Breast epithelium (tissue), 4 donors: ENCODE measurements at regions not wholly inside any gene's neighbourhood (a gene's known extent, or its start where the extent isn't known, plus 50 kb on each side); places are given as distances from the start of the nearest gene placed in this dataset.

Experiments
- DNase-seq, 2 donors: peaks; one replicate each; pipeline ENCODE4 v3.0.0-alpha.2; 2019; ENCODE audit warnings: low spot score in 2 of 2
- H3K27ac ChIP-seq, 2 donors: fragments of 200-600 bp; sonication (generic) in 1 of 2; one replicate each; pipeline ENCODE4 v1.5.1; 2016 to 2019; ENCODE audit warnings: mild to moderate bottlenecking in 1 of 2
- H3K27me3 ChIP-seq, 2 donors: fragments of 200-600 bp; sonication (generic) in 1 of 2; one replicate each; pipeline versions ENCODE4 v1.5.1 to v1.6.0; 2017 to 2019; ENCODE audit warnings: control low read depth in 1 of 2, mild to moderate bottlenecking in 1 of 2
- H3K36me3 ChIP-seq: fragments of 200-600 bp; one replicate; pipeline ENCODE4 v1.5.1; 2019
- H3K4me1 ChIP-seq, 2 donors: fragments of 200-600 bp; sonication (generic); one replicate each; pipeline ENCODE4 v1.5.1; 2016 to 2019; ENCODE audit warnings: control low read depth in 1 of 2
- H3K4me3 ChIP-seq, 3 donors: fragments of 200-600 bp; sonication (generic); 1 replicate in 2 of 3; 2 replicates in 1 of 3; pipeline ENCODE4 v1.5.1; 2016 to 2019; ENCODE audit warnings: mild to moderate bottlenecking in 3 of 3, moderate library complexity in 2 of 3
- H3K9me3 ChIP-seq, 2 donors: fragments of 200-600 bp; sonication (generic) in 1 of 2; one replicate each; pipeline ENCODE4 v1.5.1; 2016 to 2019; ENCODE audit warnings: control low read depth in 1 of 2
- POLR2A ChIP-seq: fragments of 450-650 bp; IDR thresholded peaks from one replicate; pipeline ENCODE4 v1.6.1; 2016; ENCODE audit warnings: antibody characterized with exemption, mild to moderate bottlenecking, moderate library complexity
- POLR2AphosphoS5 ChIP-seq, 3 donors: sonication (generic); formaldehyde crosslinking; IDR thresholded peaks; one replicate each; pipeline ENCODE4 v1.6.1; 2017; ENCODE audit warnings: antibody characterized with exemption in 3 of 3
- intact Hi-C: fragments of 100-400 bp; cut with DNase I; formaldehyde crosslinking; loops from one replicate; pipeline ENCODE4 v1.15.1; 2023; ENCODE audit warnings: low total_unique reads
- TF ChIP-seq, protein P1 (sequence below), 3 donors: fragments of 450-650 bp; IDR thresholded peaks; one replicate each; pipeline ENCODE4 v1.5.1; 2016 to 2017; ENCODE audit warnings: antibody characterized with exemption in 3 of 3, mild to moderate bottlenecking in 3 of 3, moderate library complexity in 3 of 3

DNA sequence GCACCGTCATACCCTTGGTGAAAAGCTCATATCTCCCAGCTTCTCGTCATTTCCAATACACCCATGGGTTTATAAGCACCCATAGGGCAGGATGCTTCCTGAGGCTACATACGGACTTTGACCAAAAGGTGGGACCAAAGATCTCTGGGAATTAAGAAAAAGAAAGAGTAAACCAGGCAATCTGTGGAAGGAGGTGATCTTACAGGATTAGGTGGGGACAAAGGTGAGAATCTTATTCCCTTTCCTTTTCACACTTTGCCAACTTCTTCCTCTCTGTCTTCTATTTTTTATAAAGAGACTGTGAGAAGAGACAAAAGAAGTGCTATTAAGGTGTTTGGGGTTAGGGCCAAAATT, 172.0 kb downstream of the DLEU7 start:
- TF ChIP-seq POLR2A, result no peak
- TF ChIP-seq, protein P1, sequence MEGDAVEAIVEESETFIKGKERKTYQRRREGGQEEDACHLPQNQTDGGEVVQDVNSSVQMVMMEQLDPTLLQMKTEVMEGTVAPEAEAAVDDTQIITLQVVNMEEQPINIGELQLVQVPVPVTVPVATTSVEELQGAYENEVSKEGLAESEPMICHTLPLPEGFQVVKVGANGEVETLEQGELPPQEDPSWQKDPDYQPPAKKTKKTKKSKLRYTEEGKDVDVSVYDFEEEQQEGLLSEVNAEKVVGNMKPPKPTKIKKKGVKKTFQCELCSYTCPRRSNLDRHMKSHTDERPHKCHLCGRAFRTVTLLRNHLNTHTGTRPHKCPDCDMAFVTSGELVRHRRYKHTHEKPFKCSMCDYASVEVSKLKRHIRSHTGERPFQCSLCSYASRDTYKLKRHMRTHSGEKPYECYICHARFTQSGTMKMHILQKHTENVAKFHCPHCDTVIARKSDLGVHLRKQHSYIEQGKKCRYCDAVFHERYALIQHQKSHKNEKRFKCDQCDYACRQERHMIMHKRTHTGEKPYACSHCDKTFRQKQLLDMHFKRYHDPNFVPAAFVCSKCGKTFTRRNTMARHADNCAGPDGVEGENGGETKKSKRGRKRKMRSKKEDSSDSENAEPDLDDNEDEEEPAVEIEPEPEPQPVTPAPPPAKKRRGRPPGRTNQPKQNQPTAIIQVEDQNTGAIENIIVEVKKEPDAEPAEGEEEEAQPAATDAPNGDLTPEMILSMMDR (IDR thresholded peaks at IDR 0.05), result no peak
- TF ChIP-seq POLR2AphosphoS5 (IDR thresholded peaks at IDR 0.05), result no peak
- H3K4me3 ChIP-seq, result no peak overlapping the region
- no peak for DNase-seq
- H3K9me3 ChIP-seq, result no peaks in the 10 kb centered on the region
- peaks cover 0 to 10% of the 10 kb centered on the region in 2 donors for H3K4me1 ChIP-seq
- intact Hi-C loops, result no loop called here
- no peaks in the 10 kb centered on the region for H3K36me3 ChIP-seq
- peak overlapping the region; percentile 11 to 38 for H3K27ac ChIP-seq
- H3K27me3 ChIP-seq, result no peaks in the 10 kb centered on the region

DNA sequence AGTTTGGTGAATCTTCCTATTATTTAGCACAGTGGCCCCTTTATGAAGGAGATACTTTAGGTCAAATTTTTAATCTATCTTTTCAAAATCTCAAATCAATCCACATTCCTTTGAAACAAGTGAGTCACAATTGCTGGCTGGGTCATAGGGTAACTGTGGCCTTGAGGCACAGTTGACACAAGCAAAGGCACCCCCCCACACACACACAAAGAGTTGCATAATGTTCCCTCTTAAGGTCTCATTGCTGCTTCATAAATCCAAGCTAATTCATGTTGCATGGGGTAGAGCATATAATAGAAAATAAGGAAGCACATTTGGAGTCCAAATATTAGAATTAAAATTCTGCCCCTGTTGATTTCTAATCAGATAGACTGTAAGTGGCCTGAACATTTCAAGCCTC, 171.5 kb downstream of the DLEU7 start:
- peak overlapping the region; percentile 11 to 38 for H3K27ac ChIP-seq
- TF ChIP-seq POLR2A, result no peak
- TF ChIP-seq, protein P1 (IDR thresholded peaks at IDR 0.05), result no peak
- TF ChIP-seq POLR2AphosphoS5 (IDR thresholded peaks at IDR 0.05), result no peak
- intact Hi-C loops, result no loop called here
- no peak for DNase-seq
- no peaks in the 10 kb centered on the region for H3K9me3 ChIP-seq
- H3K4me3 ChIP-seq, result no peak overlapping the region
- peaks cover 0 to 16% of the 10 kb centered on the region in 2 donors for H3K4me1 ChIP-seq
- no peaks in the 10 kb centered on the region for H3K27me3 ChIP-seq
- no peaks in the 10 kb centered on the region for H3K36me3 ChIP-seq

DNA sequence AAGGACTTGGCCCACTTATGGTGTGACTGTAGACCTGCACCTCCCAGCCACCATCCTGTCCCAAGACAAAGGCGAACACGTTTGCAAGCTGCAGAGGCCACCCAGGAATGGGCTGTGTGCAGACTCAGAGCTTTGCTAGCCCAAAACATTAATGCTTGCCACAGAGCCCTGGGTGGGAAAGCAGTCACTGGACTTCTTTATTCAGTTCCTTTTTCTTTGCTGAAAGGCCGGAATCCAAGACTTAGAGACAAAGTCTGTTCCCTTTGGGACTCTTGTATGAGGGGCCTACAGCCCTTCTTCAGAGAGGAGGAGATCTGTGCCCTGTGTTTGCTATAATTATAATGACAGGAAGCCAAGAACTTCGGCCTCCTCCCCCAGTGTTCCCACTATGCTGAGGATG, 167.8 kb downstream of the DLEU7 start:
- Histone ChIP-seq H3K4me3 (no peak overlapping the region), H3K9me3 (no peaks in the 10 kb centered on the region), H3K27ac (no peak overlapping the region), H3K4me1 (peaks cover 0 to 17% of the 10 kb centered on the region in 2 donors), H3K36me3 (no peaks in the 10 kb centered on the region), H3K27me3 (no peaks in the 10 kb centered on the region)
- no peak for DNase-seq
- intact Hi-C loops, result no loop called here
- TF ChIP-seq, protein P1 (IDR thresholded peaks at IDR 0.05), result no peak
- TF ChIP-seq POLR2A (no peak), POLR2AphosphoS5 (IDR thresholded peaks at IDR 0.05) (no peak)

DNA sequence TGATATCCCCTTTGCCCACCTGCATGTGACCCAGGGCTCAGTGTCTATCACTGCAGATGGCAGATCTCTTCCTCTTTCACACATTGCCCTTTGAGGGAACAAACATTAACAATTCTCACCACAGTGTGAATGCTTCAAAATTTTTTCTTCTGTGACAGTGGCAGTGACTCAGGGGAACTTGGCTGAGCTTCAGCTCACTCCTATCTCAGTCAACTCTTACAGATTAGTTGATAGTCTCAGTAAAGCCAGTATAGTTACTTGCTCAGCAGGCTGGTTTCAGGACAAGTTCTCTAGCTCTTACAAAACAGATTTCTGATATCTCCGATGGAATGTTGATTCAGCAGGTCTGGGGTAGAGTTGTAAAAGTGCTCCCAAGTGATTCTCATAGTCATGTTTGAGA, 166.9 kb downstream of the DLEU7 start:
- Histone ChIP-seq H3K36me3 (no peaks in the 10 kb centered on the region), H3K4me3 (no peak overlapping the region), H3K9me3 (no peaks in the 10 kb centered on the region), H3K27ac (no peak overlapping the region), H3K4me1 (peaks cover 0 to 11% of the 10 kb centered on the region in 2 donors), H3K27me3 (no peaks in the 10 kb centered on the region)
- no peak for DNase-seq
- intact Hi-C loops, result no loop called here
- TF ChIP-seq POLR2A, result no peak
- TF ChIP-seq POLR2AphosphoS5 (IDR thresholded peaks at IDR 0.05), result no peak
- TF ChIP-seq, protein P1 (IDR thresholded peaks at IDR 0.05), result no peak

DNA sequence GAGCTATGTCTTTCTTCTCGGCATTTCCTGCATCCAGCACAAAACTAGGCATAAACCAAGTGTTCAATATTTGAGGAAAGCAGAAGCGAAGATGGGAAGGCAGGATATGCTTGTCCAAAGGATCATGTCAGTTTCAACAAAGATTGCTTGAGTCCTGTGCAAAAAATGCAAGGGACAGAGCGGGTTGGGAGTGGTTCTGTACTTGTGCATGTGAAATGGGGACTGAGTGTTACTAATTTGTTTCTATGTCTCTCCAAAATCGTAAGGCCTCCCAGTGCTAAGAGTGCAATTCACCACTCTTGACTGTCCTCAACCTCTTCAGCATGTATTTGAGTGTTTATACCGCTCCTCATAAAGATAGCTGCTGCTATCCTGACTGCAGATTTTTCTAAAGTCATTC, 166.2 kb downstream of the DLEU7 start:
- Histone ChIP-seq H3K27ac (peak overlapping the region in 1 of 2 donors; percentile 64), H3K36me3 (no peaks in the 10 kb centered on the region), H3K4me3 (no peak overlapping the region), H3K4me1 (peaks cover 0 to 9% of the 10 kb centered on the region in 2 donors), H3K9me3 (no peaks in the 10 kb centered on the region), H3K27me3 (no peaks in the 10 kb centered on the region)
- TF ChIP-seq, protein P1 (IDR thresholded peaks at IDR 0.05), result no peak
- TF ChIP-seq POLR2A, result no peak
- no peak for TF ChIP-seq POLR2AphosphoS5 (IDR thresholded peaks at IDR 0.05)
- no peak for DNase-seq
- intact Hi-C loops, result no loop called here
